CD4-positive, alpha-beta T cell (primary cell): ENCODE measurements at regions not wholly inside any gene's neighbourhood (a gene's known extent, or its start where the extent isn't known, plus 50 kb on each side); places are given as distances from the start of the nearest gene placed in this dataset.

Source experiments
- ATAC-seq: fragments of 200-7000 bp; cut with Tn5 transposase; one replicate; pipeline ENCODE4 v1.10.0; 2022; ENCODE audit warnings: mild to moderate bottlenecking; ENCODE audit not compliant: poor library complexity
- CTCF ChIA-PET: fragments of 350-600 bp; sonication (Branson Sonifier 250); formaldehyde crosslinking; loops from one replicate; lab custom pipeline; 2021; ENCODE audit warnings: antibody characterized with exemption, inconsistent platforms; lab: Charles Lee
- POLR2A ChIA-PET: fragments of 350-600 bp; sonication (Branson Sonifier 250); formaldehyde crosslinking; loops from one replicate; lab custom pipeline; 2021; ENCODE audit warnings: antibody characterized with exemption, inconsistent platforms; lab: Charles Lee
- DNase-seq, 14 experiments: peaks; one replicate each; pipeline ENCODE4 v3.0.0-alpha.2; 2013 to 2020; ENCODE audit warnings: mixed read lengths in 2 of 14
- H3K27ac ChIP-seq, 2 donors: one replicate each; pipeline versions ENCODE4 v1.5.1 to v1.7.0; 2013; ENCODE audit warnings: low read length in 2 of 2, low read depth in 1 of 2, mild to moderate bottlenecking in 1 of 2
- H3K27me3 ChIP-seq, 2 experiments: 1 replicate in 1 of 2; 2 replicates in 1 of 2; pipeline versions ENCODE4 v1.6.1 to v1.7.0; 2013; ENCODE audit warnings: low read length in 2 of 2, control low read depth in 1 of 2, mild to moderate bottlenecking in 1 of 2, moderate library complexity in 1 of 2; ENCODE audit not compliant: insufficient read depth in 2 of 2, control insufficient read depth in 1 of 2
- H3K36me3 ChIP-seq: one replicate; pipeline ENCODE4 v1.6.1; 2013; ENCODE audit warnings: low read length, control low read depth; ENCODE audit not compliant: insufficient read depth
- H3K4me1 ChIP-seq: one replicate; pipeline ENCODE4 v1.6.1; 2013; ENCODE audit warnings: low read length, control low read depth; ENCODE audit not compliant: insufficient read depth
- H3K4me3 ChIP-seq: one replicate; pipeline ENCODE4 v1.5.1; 2013; ENCODE audit warnings: mild to moderate bottlenecking, low read length, moderate library complexity
- H3K9me3 ChIP-seq, 2 experiments: 1 replicate in 1 of 2; 2 replicates in 1 of 2; pipeline versions ENCODE4 v1.6.1 to v1.7.0; 2013; ENCODE audit warnings: low read length in 2 of 2, mild to moderate bottlenecking in 2 of 2, control low read depth in 1 of 2, moderate library complexity in 1 of 2; ENCODE audit not compliant: control insufficient read depth in 1 of 2, insufficient read depth in 1 of 2
- H3K27ac Mint-ChIP-seq: one replicate; pipeline ENCODE4 v1.8.0; 2020; ENCODE audit warnings: mixed read lengths
- H3K27me3 Mint-ChIP-seq: one replicate; pipeline ENCODE4 v1.8.0; 2021; ENCODE audit warnings: mixed read lengths
- H3K36me3 Mint-ChIP-seq: one replicate; pipeline ENCODE4 v1.8.0; 2021; ENCODE audit warnings: low read depth, mixed read lengths
- H3K4me1 Mint-ChIP-seq: one replicate; pipeline ENCODE4 v1.8.0; 2021; ENCODE audit warnings: low read depth, mixed read lengths
- H3K4me3 Mint-ChIP-seq: one replicate; pipeline ENCODE4 v1.8.0; 2020; ENCODE audit warnings: mild to moderate bottlenecking, mixed read lengths
- H3K9me3 Mint-ChIP-seq: one replicate; pipeline ENCODE4 v1.8.0; 2020; ENCODE audit warnings: mixed read lengths
- CTCF ChIP-seq: fragments of 200-600 bp; IDR thresholded peaks from one replicate; pipeline ENCODE4 v1.8.0; 2022; ENCODE audit warnings: antibody characterized with exemption, mild to moderate bottlenecking
- intact Hi-C, 2 experiments: fragments of 100-400 bp; cut with DNase I in 1 of 2; cut with micrococcal nuclease in 1 of 2; formaldehyde crosslinking; loops; one replicate each; pipeline versions ENCODE4 v1.15.1 to v1.9.0; 2023 to 2025; cut with DNase I, micrococcal nuclease

DNA sequence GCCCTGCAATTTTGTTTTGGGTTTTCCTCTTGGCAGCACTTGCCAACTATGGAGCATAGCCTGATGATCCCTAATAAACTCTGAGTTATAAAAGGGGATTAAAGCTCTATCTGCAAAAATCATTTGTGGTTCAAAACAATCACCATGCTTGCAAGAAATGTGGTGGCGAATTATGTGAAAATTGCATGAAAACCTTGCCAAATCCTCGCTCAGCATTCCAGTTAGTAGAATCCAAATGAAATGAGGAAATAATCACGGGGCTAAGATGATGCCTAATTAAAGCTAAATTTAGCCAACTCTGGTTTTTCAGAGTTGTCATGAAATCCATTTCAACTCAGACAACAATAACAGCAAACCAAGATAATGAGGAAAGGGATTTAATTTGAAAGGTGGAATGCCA, 73.0 kb upstream of the PROK2 start:
- intact Hi-C loops: loop anchor here in 1 of 2 experiments (5.0 to 10.0 kb wide), 2 partner anchors 126 to 1313 kb away; no protein-coding TSS in a partner anchor
- ChIA-PET POLR2A (interaction anchor here (1.2 kb wide), 1 partner anchor 147 kb away, joined by 3 read pairs; no protein-coding TSS in a partner anchor), CTCF (interaction anchor here (1.8 kb wide), 1 partner anchor 146 kb away, joined by 10 read pairs; no protein-coding TSS in a partner anchor)
- no peak for ATAC-seq
- H3K4me3 ChIP-seq: no peak overlapping the region
- H3K4me3 Mint-ChIP-seq: no peak overlapping the region
- no peak for TF ChIP-seq CTCF
- peaks cover 15% of the 10 kb centered on the region for H3K27me3 Mint-ChIP-seq
- H3K9me3 ChIP-seq: no peaks in the 10 kb centered on the region
- no peak for DNase-seq
- no peaks in the 10 kb centered on the region for H3K36me3 ChIP-seq
- peaks cover 0 to 7% of the 10 kb centered on the region in 2 experiments for H3K27me3 ChIP-seq
- peaks cover 6% of the 10 kb centered on the region for H3K4me1 Mint-ChIP-seq
- H3K4me1 ChIP-seq: peaks cover 5% of the 10 kb centered on the region
- H3K27ac Mint-ChIP-seq: no peak overlapping the region
- no peak overlapping the region for H3K27ac ChIP-seq
- H3K9me3 Mint-ChIP-seq: no peaks in the 10 kb centered on the region
- no peaks in the 10 kb centered on the region for H3K36me3 Mint-ChIP-seq

DNA sequence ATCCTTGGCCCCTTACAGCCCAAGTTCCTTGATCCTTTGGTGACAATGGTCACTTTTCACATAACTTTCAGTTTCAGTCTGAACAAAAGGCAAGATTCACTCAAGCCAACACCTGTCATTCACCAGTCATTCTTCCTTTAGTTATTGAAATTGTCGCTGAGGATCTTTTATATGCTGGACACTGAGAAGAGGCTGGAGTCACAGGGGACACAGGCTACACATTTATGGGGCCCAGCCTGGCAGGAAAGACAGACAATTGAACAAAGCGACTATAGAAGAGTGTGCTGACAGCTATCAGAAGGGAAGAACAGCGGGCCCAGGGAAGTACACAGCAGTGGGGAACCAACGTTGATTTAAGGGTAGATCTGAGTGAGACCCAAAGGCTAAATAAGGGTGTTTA, 69.8 kb upstream of the PROK2 start:
- no peak for TF ChIP-seq CTCF
- DNase-seq: no peak
- H3K27ac Mint-ChIP-seq: no peak overlapping the region
- no peak for ATAC-seq
- no peaks in the 10 kb centered on the region for H3K9me3 Mint-ChIP-seq
- H3K27me3 ChIP-seq: no peaks in the 10 kb centered on the region
- H3K4me3 Mint-ChIP-seq: no peak overlapping the region
- no peaks in the 10 kb centered on the region for H3K9me3 ChIP-seq
- H3K36me3 ChIP-seq: no peaks in the 10 kb centered on the region
- intact Hi-C loops: loop anchor here in 1 of 2 experiments (5.0 to 10.0 kb wide), 2 partner anchors 122 to 1310 kb away; no protein-coding TSS in a partner anchor
- H3K4me1 ChIP-seq: peaks cover 5% of the 10 kb centered on the region
- H3K4me3 ChIP-seq: no peak overlapping the region
- no peaks in the 10 kb centered on the region for H3K36me3 Mint-ChIP-seq
- POLR2A ChIA-PET: interaction anchor here (0.8 kb wide), 1 partner anchor 312 kb away, joined by 3 read pairs; no protein-coding TSS in a partner anchor
- CTCF ChIA-PET: no interaction called here
- no peaks in the 10 kb centered on the region for H3K27me3 Mint-ChIP-seq
- no peak overlapping the region for H3K27ac ChIP-seq
- H3K4me1 Mint-ChIP-seq: peaks cover 6% of the 10 kb centered on the region

GRCh38 chr3:71854096-71854495, 69.1 kb upstream of the PROK2 start:
- Mint-ChIP-seq H3K36me3 (no peaks in the 10 kb centered on the region), H3K4me3 (no peak overlapping the region), H3K27ac (no peak overlapping the region), H3K9me3 (no peaks in the 10 kb centered on the region), H3K4me1 (peaks cover 3% of the 10 kb centered on the region), H3K27me3 (no peaks in the 10 kb centered on the region)
- POLR2A ChIA-PET: interaction anchor here (0.8 kb wide), 1 partner anchor 312 kb away, joined by 3 read pairs; no protein-coding TSS in a partner anchor
- H3K27ac ChIP-seq: no peak overlapping the region
- CTCF ChIA-PET: no interaction called here
- ATAC-seq: no peak
- no peaks in the 10 kb centered on the region for H3K27me3 ChIP-seq
- no peak for TF ChIP-seq CTCF
- no peak overlapping the region for H3K4me3 ChIP-seq
- DNase-seq: no peak
- H3K4me1 ChIP-seq: peaks cover 5% of the 10 kb centered on the region
- no peaks in the 10 kb centered on the region for H3K9me3 ChIP-seq
- intact Hi-C loops: loop anchor here in 1 of 2 experiments (10.0 kb wide), 1 partner anchor 1309 kb away; no protein-coding TSS in a partner anchor
- H3K36me3 ChIP-seq: no peaks in the 10 kb centered on the region
